ENCODE measurements at regions not wholly inside any gene's neighbourhood (a gene's known extent, or its start where the extent isn't known, plus 50 kb on each side); places are given as distances from the start of the nearest gene placed in this dataset.

- TF ChIP-seq SIN3A (IDR thresholded peaks at IDR 0.05; ENCODE audit: borderline replicate concordance, low read depth, low read length) (no peak), YY1 (IDR thresholded peaks at IDR 0.05; ENCODE audit: low read depth) (no peak), CTCF (IDR thresholded peaks at IDR 0.05) (no peak), ELF1 (IDR thresholded peaks at IDR 0.05) (no peak), NFIC (IDR thresholded peaks at IDR 0.05; ENCODE audit: borderline replicate concordance) (no peak), RFX5 (IDR thresholded peaks at IDR 0.05; ENCODE audit: low read length) (no peak), FOXM1 (IDR thresholded peaks at IDR 0.05; ENCODE audit: low read depth) (no peak), RAD21 (IDR thresholded peaks at IDR 0.05; ENCODE audit: low read length) (no peak), ZBTB33 (IDR thresholded peaks at IDR 0.05; ENCODE audit: borderline replicate concordance, low read depth) (no peak), TAF1 (IDR thresholded peaks at IDR 0.05; ENCODE audit: borderline replicate concordance, low read depth, low read length) (no peak), EP300 (IDR thresholded peaks at IDR 0.05; ENCODE audit: borderline replicate concordance in 1 of 2, low read depth in 1 of 2, low read length in 1 of 2) (no peak), REST (IDR thresholded peaks at IDR 0.05; ENCODE audit: low read depth, low read length) (no peak)
These were observed 98.9 kb downstream of the ACKR3 start for GRCh38 chr2:236668531-236668969.
